H1 (cell line): ENCODE measurements at regions not wholly inside any gene's neighbourhood (a gene's known extent, or its start where the extent isn't known, plus 50 kb on each side); places are given as distances from the start of the nearest gene placed in this dataset.

Experiments used
- CBX8 ChIP-seq: fragments of 300-800, 300-1000 bp; sonication (generic); IDR thresholded peaks from 2 replicates; pipeline ENCODE4 v1.7.1; 2016; ENCODE audit warnings: low read depth, low read length, borderline replicate concordance
- FOSL1 ChIP-seq: IDR thresholded peaks from 2 replicates; pipeline ENCODE4 v1.6.1; 2011; ENCODE audit warnings: mild to moderate bottlenecking, low read depth, low read length, moderate library complexity; ENCODE audit not compliant: insufficient read depth
- JUN ChIP-seq: IDR thresholded peaks from 2 replicates; pipeline ENCODE4 v1.6.1; 2011; ENCODE audit warnings: low read depth, mild to moderate bottlenecking, improper control_type of control experiment, low read length
- RXRA ChIP-seq: IDR thresholded peaks from 2 replicates; pipeline ENCODE4 v1.6.1; 2011; ENCODE audit warnings: low read depth, mild to moderate bottlenecking, low read length, moderate library complexity; ENCODE audit not compliant: insufficient read depth
- TEAD4 ChIP-seq: IDR thresholded peaks from 2 replicates; pipeline ENCODE4 v1.6.1; 2012; ENCODE audit warnings: low read depth, low read length, inconsistent platforms, mixed read lengths

DNA sequence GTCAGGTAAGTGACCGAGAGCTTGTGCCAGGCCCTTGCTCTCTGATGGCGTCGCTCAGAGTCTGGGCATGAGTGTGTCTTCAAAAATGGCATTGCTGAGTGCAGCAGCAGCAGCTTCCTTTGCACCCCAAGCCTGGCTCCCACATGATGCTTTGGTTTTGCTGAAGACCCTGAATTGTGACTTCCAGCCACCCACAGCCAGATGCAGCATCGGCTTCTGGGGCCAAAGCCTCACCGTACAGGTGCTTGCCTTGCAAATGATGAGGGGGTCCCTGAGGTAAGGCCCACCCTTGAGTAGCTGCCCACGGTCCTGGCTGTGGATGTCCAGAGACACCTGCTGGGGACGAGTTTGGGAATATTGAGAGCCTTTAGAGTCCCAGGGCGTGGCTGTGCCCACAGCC, 57.9 kb downstream of the JAKMIP3 start (continued):
- TF ChIP-seq TEAD4 (no peak), RXRA (no peak), CBX8 (no peak), FOSL1 (no peak), JUN (no peak)
